ENCODE measurements at regions not wholly inside any gene's neighbourhood (a gene's known extent, or its start where the extent isn't known, plus 50 kb on each side); places are given as distances from the start of the nearest gene placed in this dataset.

DNA sequence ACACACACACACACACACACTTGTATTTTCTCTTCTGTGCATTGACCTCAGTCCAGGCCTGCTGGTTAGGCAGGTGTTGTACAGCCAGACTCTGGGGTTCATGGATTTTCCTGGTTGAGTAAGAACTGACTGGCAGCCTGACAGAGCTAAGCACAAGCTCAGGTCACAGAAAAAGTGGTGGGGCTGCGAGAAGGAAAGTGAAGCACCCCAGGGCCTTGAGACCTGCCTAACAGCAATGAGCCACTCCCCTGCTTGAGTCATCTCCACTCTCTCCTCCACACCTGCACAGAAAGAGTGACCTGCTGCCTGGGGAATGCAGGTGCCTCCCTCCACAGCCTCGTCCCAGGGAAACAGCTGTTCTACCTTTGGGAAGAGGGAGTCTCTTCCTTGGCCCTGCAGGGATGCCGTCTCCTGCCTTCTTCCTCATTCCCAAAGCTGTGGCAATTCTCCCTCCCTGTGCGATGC is 91.4 kb upstream of the LGALSL start:
- no peak overlapping the region for H3K4me3 ChIP-seq
- H3K27ac ChIP-seq = peak overlapping the region in 1 of 4 donors; percentile 63
- no peaks in the 10 kb centered on the region for H3K36me3 ChIP-seq
- H3K4me1 ChIP-seq = peaks cover 0 to 11% (median 3%) of the 10 kb centered on the region in 4 donors
- DNase-seq = peak in 2 of 3 donors; percentile 60 to 84
- no peaks in the 10 kb centered on the region for H3K9me3 ChIP-seq
- peak in 1 of 2 donors; percentile 18 for TF ChIP-seq POLR2A (IDR thresholded peaks at IDR 0.05)
- TF ChIP-seq, protein P1, sequence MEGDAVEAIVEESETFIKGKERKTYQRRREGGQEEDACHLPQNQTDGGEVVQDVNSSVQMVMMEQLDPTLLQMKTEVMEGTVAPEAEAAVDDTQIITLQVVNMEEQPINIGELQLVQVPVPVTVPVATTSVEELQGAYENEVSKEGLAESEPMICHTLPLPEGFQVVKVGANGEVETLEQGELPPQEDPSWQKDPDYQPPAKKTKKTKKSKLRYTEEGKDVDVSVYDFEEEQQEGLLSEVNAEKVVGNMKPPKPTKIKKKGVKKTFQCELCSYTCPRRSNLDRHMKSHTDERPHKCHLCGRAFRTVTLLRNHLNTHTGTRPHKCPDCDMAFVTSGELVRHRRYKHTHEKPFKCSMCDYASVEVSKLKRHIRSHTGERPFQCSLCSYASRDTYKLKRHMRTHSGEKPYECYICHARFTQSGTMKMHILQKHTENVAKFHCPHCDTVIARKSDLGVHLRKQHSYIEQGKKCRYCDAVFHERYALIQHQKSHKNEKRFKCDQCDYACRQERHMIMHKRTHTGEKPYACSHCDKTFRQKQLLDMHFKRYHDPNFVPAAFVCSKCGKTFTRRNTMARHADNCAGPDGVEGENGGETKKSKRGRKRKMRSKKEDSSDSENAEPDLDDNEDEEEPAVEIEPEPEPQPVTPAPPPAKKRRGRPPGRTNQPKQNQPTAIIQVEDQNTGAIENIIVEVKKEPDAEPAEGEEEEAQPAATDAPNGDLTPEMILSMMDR (IDR thresholded peaks at IDR 0.05) = peak in 1 of 6 experiments; percentile 25
- no peaks in the 10 kb centered on the region for H3K27me3 ChIP-seq

DNA sequence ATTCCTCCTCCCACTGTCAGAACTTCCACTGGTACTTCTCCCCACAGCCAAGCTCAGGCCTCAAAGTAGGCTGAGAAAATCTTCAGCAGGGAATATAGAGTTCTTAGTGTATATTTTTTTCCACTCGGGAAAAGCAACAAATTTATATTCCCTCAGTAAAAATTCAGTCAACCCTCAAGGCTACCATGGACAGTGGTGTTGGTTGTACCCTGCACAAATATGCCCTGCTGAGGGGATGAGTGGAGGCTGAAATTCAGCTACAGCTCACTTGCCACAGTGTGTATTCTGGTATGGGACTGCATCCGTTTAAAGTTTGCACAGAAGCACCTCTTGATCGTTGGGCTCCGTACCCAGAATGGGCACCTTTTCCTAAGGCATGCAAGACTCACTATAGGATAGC is 90.8 kb upstream of the LGALSL start:
- no peak for TF ChIP-seq POLR2A (IDR thresholded peaks at IDR 0.05)
- TF ChIP-seq, protein P1 (IDR thresholded peaks at IDR 0.05) = no peak
- Histone ChIP-seq H3K4me3 (no peak overlapping the region), H3K4me1 (peaks cover 0 to 11% (median 3%) of the 10 kb centered on the region in 4 donors), H3K9me3 (no peaks in the 10 kb centered on the region), H3K27ac (peak overlapping the region in 1 of 4 donors; percentile 63), H3K27me3 (no peaks in the 10 kb centered on the region), H3K36me3 (no peaks in the 10 kb centered on the region)
- DNase-seq = no peak

DNA sequence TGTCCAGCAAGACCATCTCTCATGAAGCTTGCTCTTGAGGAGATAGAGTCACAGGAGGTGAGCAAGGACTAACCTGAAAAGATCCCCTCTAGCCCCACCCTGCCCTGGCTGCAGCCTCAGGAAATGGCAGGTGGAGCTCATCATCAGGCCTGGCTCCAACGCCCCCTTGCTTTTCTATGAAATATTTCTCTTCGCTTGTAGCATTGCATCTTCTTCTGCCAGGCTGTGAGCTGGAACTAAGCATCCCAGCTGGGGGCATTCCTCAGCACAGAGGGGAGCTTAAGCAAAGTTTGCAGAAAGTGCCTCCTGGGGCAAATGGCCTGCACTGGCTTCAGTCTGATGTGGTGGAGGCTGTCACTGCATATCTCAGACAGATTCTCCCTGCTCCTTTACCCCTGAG is 90.1 kb upstream of the LGALSL start:
- no peak overlapping the region for H3K27ac ChIP-seq
- no peaks in the 10 kb centered on the region for H3K27me3 ChIP-seq
- no peak overlapping the region for H3K4me3 ChIP-seq
- H3K4me1 ChIP-seq = peaks cover 0 to 11% (median 3%) of the 10 kb centered on the region in 4 donors
- TF ChIP-seq POLR2A (IDR thresholded peaks at IDR 0.05) = no peak
- TF ChIP-seq, protein P1 (IDR thresholded peaks at IDR 0.05) = no peak
- H3K36me3 ChIP-seq = no peaks in the 10 kb centered on the region
- H3K9me3 ChIP-seq = no peaks in the 10 kb centered on the region
- no peak for DNase-seq

DNA sequence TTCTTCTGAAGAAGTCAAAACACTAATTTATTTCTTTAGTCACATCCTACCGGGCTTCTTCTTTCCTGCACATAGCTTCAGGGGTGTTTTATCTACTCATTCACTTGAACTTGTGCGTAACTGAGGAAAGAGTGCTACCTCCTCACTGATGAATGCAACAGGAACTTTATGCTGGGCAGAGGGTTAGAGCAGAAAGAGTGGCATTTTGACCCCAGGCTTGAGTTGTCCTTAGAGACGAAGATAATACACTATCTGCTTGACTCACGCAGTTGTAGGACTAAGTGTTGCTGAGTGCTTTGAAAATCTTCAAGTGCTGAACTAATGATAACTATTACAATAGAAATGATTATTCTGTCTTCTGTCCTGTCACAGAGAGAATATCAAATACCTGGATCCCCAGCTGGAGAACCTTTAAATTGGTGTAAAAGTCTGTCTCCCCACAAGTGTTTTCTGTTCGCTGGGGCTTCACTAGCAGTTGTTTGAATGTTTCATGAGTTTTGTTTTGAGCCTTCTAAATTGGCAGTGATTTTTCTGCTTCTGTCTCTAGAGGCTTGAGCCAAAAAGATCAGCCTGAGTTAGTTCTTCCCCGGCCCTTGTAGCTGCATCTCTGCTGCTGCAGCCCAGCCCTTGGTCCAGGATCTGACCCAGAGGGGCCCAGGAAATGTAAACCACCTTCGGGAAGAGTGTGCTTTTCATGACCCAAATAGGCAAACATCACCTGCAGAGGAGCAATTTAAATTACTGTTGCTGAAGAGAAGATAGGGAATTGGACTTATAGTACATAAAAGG is 86.3 kb upstream of the LGALSL start:
- no peak for TF ChIP-seq POLR2A (IDR thresholded peaks at IDR 0.05)
- TF ChIP-seq, protein P1 (IDR thresholded peaks at IDR 0.05) = no peak
- Histone ChIP-seq H3K4me3 (no peak overlapping the region), H3K9me3 (no peaks in the 10 kb centered on the region), H3K36me3 (no peaks in the 10 kb centered on the region), H3K27ac (no peak overlapping the region), H3K27me3 (no peaks in the 10 kb centered on the region), H3K4me1 (no peaks in the 10 kb centered on the region)
- no peak for DNase-seq

DNA sequence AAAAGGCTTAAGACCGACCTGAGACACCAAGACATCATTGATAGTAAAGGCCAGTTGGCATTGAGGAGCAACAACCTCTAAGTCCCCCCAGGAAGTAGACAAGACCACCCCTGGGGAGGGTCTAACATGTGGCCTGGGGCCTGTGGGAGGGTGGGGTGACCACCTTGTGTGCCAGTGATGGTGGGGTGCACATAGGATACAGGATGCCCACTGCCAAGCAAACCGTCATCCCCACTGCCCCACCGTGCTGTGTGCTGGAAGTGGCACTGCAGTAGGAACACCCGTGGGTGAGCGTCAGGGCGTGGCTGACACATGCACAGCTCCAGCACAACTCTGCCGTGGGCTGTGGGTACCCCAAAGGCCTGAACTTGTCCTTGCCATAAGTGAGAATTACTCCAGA is 84.3 kb upstream of the LGALSL start:
- no peak overlapping the region for H3K4me3 ChIP-seq
- no peak for TF ChIP-seq POLR2A (IDR thresholded peaks at IDR 0.05)
- TF ChIP-seq, protein P1 (IDR thresholded peaks at IDR 0.05) = no peak
- no peak for DNase-seq
- H3K36me3 ChIP-seq = no peaks in the 10 kb centered on the region
- H3K4me1 ChIP-seq = no peaks in the 10 kb centered on the region
- no peaks in the 10 kb centered on the region for H3K27me3 ChIP-seq
- no peak overlapping the region for H3K27ac ChIP-seq
- no peaks in the 10 kb centered on the region for H3K9me3 ChIP-seq

Measured in Peyer's patch (tissue), 4 donors.